ENCODE measurements at regions not wholly inside any gene's neighbourhood (a gene's known extent, or its start where the extent isn't known, plus 50 kb on each side); places are given as distances from the start of the nearest gene placed in this dataset.

- no peaks in the 10 kb centered on the region for H3K36me3 ChIP-seq
Measured at GRCh38 chr7:85714043-85714578, 527.3 kb upstream of the SEMA3D start.

GRCh38 chr7:85713171-85713570, 526.3 kb upstream of the SEMA3D start:
- H3K4me1 ChIP-seq: no peaks in the 10 kb centered on the region
- H3K4me3 ChIP-seq: no peak overlapping the region
- no peak for ATAC-seq
- no peaks in the 10 kb centered on the region for H3K36me3 ChIP-seq
- no peak for DNase-seq
- no peaks in the 10 kb centered on the region for H3K9me3 ChIP-seq
- H3K27ac ChIP-seq: no peak overlapping the region
- H3K27me3 ChIP-seq: no peaks in the 10 kb centered on the region
- intact Hi-C loops (cut with DNase I): no loop called here
- no peak for TF ChIP-seq CTCF (IDR thresholded peaks at IDR 0.05)

More at GRCh38 chr7:85714043-85714578, 527.3 kb upstream of the SEMA3D start:
- Histone ChIP-seq H3K27me3 (no peaks in the 10 kb centered on the region), H3K27ac (no peak overlapping the region), H3K4me3 (no peak overlapping the region), H3K4me1 (no peaks in the 10 kb centered on the region), H3K9me3 (no peaks in the 10 kb centered on the region)
- ATAC-seq: no peak
- TF ChIP-seq CTCF (IDR thresholded peaks at IDR 0.05): no peak
- no peak for DNase-seq
- intact Hi-C loops (cut with DNase I): no loop called here

- Histone ChIP-seq H3K27ac (peak overlapping the region in 1 of 2 donors; percentile 73), H3K36me3 (no peaks in the 10 kb centered on the region), H3K4me1 (no peaks in the 10 kb centered on the region), H3K9me3 (no peaks in the 10 kb centered on the region), H3K4me3 (no peak overlapping the region), H3K27me3 (no peaks in the 10 kb centered on the region)
- no peak for TF ChIP-seq CTCF (IDR thresholded peaks at IDR 0.05)
- ATAC-seq (no peak), DNase-seq (no peak)
- intact Hi-C loops (cut with DNase I): no loop called here
Measured at GRCh38 chr7:85711894-85712293, 525.0 kb upstream of the SEMA3D start.

GRCh38 chr7:85710960-85711359, 524.1 kb upstream of the SEMA3D start:
- H3K27me3 ChIP-seq: no peaks in the 10 kb centered on the region
- no peak overlapping the region for H3K27ac ChIP-seq
- H3K36me3 ChIP-seq: no peaks in the 10 kb centered on the region
- DNase-seq (no peak), ATAC-seq (no peak)
- H3K4me3 ChIP-seq: no peak overlapping the region
- no peaks in the 10 kb centered on the region for H3K9me3 ChIP-seq
- H3K4me1 ChIP-seq: no peaks in the 10 kb centered on the region
- no peak for TF ChIP-seq CTCF (IDR thresholded peaks at IDR 0.05)
- intact Hi-C loops (cut with DNase I): no loop called here

- H3K27ac ChIP-seq: no peak overlapping the region
- H3K4me1 ChIP-seq: no peaks in the 10 kb centered on the region
- no peaks in the 10 kb centered on the region for H3K27me3 ChIP-seq
- no peak for TF ChIP-seq CTCF (IDR thresholded peaks at IDR 0.05)
- intact Hi-C loops (cut with DNase I): no loop called here
- no peak overlapping the region for H3K4me3 ChIP-seq
- H3K36me3 ChIP-seq: no peaks in the 10 kb centered on the region
- no peak for ATAC-seq
- DNase-seq: no peak
- H3K9me3 ChIP-seq: no peaks in the 10 kb centered on the region
Measured at GRCh38 chr7:85708221-85708620, 521.4 kb upstream of the SEMA3D start.
